Epidermal melanocyte (primary cell): ENCODE measurements at regions not wholly inside any gene's neighbourhood (a gene's known extent, or its start where the extent isn't known, plus 50 kb on each side); places are given as distances from the start of the nearest gene placed in this dataset.
"Not testable (repeated sequence)": the region's sequence is repeated elsewhere in the genome, so short reads cannot be mapped to it uniquely, and the experiment has no call there.

Experiments
- DNase-seq: peaks from one replicate; pipeline ENCODE4 v3.0.0; 2011; ENCODE audit warnings: low spot score; ENCODE audit not compliant: insufficient read length

GRCh38 chr12:75807494-75807893 lies 224.1 kb downstream of the PHLDA1 start:
- DNase-seq = no peak

- no peak for DNase-seq
Measured at GRCh38 chr12:75805905-75806304, 225.7 kb downstream of the PHLDA1 start.

GRCh38 chr12:75805320-75805719 lies 226.3 kb downstream of the PHLDA1 start:
- DNase-seq = no peak

- no peak for DNase-seq
Measured at GRCh38 chr12:75798136-75798926, 233.2 kb downstream of the PHLDA1 start.

DNA sequence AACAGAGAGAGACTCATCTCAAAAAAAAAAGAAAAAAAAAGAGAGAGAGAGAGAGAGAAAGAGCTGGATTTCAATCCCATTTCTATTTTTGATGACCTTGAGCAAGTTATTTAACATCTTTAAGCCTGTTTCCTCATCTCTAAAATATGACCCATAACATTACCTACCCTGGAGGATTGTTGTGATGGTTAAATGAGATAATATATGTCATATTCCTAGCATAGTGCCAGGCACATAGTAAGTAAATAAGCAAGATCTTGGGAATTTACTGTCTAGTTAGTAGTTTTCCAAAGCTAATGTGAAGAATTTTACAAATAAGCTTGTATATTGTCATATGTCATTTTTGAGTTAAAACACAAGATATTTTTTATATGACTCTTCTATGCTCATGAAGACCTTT lies 236.5 kb downstream of the PHLDA1 start:
- DNase-seq = no peak

- no peak for DNase-seq
Measured at GRCh38 chr12:75792687-75793086, 238.9 kb downstream of the PHLDA1 start.

DNA sequence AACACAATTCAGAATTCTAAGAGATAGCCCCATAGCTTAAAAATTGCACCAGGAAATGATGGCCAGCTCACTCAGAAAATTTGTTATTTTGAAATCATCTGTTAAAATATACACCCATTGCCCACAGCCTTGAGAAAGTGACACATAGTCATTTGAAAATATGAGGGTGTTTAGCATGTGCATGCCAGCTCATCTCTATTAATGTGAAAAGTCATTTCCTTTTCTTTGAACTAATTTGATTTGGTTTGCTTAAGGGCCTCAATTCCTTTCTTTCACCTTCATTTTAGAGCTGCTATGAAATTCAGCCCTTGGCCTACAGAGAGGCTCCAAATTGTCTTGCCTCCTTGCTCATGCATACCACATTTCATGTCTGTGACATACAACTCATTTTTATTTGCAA lies 241.4 kb downstream of the PHLDA1 start:
- DNase-seq = no peak

- DNase-seq = not testable (repeated sequence)
Measured at GRCh38 chr12:75787146-75787545, 244.4 kb downstream of the PHLDA1 start.

- DNase-seq = no peak
Measured at GRCh38 chr12:75786070-75786469, 245.5 kb downstream of the PHLDA1 start.

DNA sequence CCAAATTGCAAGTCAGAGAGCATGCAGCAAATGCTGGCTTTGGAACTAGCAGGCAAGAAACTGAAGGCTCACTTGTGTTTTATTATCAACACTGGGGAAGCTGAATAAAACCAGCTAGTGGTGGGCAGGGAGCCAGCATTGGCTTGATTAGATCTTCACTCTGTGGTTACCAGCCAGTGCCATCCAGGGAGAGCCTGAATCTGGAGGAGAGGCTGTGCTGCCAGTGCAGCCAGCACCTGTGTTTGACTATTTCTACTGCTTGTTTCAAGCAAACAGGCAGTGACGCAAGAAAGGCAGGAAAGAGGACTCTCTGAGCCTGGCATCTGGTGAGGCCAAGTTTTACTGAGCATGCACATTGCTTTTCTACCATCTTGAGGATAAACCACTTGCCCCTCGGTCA lies 247.0 kb downstream of the PHLDA1 start:
- no peak for DNase-seq

DNA sequence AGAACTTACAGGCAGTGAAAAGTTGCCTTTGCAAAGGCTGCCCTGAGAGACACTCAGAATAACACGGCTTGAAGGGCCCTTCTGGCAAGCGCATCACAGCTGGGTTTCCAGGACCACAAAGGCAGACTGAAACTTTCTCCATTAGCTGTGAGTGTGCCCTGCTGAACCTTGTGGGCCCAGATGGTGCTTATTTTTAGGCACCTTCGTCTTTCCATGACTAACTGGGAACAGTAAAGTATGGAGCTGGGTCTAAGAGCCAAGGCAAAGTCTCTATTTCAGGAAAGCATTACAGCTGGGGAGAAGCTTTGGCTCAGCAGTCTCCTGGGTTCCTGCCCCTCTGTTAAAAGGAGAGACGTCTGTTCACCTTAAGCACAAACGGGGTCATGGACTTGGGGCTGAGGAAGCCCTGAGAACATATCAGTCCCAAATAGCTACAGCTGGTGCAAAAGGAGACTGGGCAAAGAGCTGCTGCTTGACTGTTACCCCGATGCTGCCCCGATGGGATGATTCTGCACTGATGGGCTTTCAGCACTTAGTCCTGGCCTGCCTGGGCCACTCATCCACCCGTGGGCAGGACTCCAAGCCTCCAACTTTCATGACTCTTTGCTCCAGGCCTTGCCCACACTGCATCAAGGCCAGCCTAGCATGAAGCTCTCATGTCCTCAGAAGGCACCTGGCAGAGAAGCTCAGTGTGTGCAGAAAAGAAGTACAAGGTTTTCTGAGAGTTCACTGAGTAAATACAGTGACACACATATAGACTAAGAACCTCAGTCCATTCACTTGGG lies 248.3 kb downstream of the PHLDA1 start:
- no peak for DNase-seq

- DNase-seq = no peak
Measured at GRCh38 chr12:75782069-75782581, 249.5 kb downstream of the PHLDA1 start.

- no peak for DNase-seq
Measured at GRCh38 chr12:75781532-75782046, 250.0 kb downstream of the PHLDA1 start.

DNA sequence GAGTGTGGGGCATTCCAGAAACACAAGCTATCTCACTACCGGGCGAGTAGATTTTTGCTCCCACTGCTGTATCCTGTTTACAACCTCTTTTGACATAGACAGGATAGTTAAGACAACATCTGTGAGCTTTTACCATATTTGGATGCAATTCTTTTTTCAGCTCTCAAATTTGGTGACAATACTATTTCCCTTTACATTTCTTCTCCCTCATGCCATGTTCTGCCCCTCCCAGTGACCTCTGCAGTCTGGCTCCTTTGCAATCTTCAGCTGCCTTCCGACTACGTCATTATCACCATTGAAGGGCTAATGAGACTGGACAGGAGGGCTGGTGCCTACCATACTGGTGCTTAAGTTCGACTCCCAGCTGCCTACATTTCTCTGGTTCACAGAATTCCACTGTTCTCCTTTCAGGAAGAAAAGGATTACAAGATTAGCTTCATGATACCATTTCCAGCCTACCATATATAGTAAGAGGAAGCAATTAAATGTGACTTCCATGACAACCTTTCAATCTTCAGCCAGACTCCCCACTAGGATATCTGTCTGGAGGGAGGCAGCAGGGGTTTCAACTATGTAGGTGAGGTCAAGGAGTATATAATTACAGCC lies 251.6 kb downstream of the PHLDA1 start:
- no peak for DNase-seq

- no peak for DNase-seq
Measured at GRCh38 chr12:75774261-75775052, 257.1 kb downstream of the PHLDA1 start.

DNA sequence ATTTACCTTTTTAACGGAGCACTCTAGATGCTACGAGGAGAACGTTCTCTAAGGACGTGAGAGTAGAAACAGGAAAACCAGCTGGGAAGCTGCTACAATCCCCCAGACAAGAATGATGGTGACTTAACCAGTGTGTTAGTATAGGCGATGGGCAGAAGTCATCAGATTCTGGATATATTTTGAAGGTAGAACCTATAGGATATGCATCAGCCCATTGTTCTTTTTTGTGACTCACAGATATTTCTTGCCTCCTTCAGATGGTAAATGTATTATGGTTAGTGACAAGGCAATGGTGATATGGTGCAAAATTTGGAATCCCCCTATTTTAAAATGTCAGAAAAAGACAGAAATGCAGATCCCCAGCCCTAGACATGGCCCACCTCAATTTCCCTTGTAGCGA lies 258.2 kb downstream of the PHLDA1 start:
- no peak for DNase-seq

- DNase-seq = no peak
Measured at GRCh38 chr12:75771023-75771422, 259.6 kb upstream of the KRR1 start.

DNA sequence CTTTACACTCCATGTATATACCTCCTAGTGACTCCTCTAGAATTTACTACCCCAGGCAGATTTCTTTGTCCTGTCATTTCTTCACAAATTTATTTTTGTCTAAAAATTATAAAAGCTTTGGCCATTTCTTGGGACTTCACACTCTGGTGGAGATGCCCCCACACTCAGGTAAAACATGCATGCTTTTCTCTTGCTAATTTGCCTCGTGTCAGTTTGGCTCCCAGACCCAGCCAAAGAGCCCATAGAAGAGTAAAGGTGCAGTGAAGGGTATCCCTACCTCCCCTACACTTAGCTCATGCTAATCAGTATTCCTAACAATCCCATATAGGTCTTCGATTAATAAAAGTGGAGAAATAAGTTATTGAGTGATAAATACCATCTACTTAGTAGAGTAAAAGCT lies 256.5 kb upstream of the KRR1 start:
- no peak for DNase-seq

DNA sequence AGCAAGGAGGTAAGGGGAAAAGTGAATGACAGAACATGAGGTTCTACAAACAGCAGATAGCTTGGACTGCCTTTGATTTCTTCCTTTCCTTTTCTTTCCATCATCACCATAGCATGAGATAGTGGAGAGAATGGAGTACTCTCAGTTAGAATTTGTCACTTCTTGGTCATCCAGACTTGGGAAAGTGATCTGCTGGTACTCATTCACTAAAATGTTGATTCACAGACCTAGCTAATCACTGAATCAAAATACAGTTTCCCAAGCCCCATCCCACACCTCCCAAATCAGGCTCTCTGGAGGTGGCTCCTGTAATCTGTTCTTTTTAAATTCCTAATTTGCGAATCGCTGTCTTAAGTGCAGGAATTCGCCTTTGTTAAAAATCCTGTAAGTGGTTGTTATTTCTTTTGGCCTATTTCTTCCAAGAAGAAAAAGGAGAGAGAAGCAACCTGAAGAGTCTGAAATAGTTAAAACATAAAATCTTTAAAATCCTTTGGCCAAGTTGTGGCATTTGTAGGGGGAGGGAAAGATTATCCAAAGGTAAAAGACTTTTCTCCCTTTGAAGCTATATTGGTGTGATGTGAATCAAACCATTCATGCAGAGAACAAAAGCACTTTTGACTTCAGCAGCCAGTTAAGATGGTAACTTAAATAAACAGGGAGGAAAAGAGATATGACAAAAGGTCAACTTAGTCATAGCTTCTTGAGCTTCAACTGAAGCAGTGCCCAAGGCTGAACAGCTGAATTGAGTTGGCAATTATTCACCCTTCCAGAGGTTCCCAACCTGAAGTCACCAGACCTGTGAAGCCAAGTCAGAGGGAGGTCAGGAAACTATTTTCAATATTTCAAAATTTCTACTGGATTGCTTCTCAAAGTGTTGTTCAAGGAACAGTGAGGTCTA lies 255.1 kb upstream of the KRR1 start:
- peak; percentile 46 for DNase-seq
